Activated naive CD4-positive, alpha-beta T cell treated with anti-CD3 and anti-CD28 coated beads, Interleukin-2, amount 10 ng/mL, durations not matched to agents 7 days and 5 days (primary cell): ENCODE measurements at regions not wholly inside any gene's neighbourhood (a gene's known extent, or its start where the extent isn't known, plus 50 kb on each side); places are given as distances from the start of the nearest gene placed in this dataset.

Experiments
- CTCF ChIA-PET: fragments of 350-600 bp; sonication (Branson Sonifier 250); formaldehyde crosslinking; loops from one replicate; lab custom pipeline; 2021; ENCODE audit warnings: antibody characterized with exemption; lab: Charles Lee
- DNase-seq: peaks from one replicate; pipeline ENCODE4 v3.0.0-alpha.2; 2020
- H3K27ac Mint-ChIP-seq: one replicate; pipeline ENCODE4 v1.8.0; 2021; ENCODE audit warnings: mild to moderate bottlenecking, moderate library complexity, mixed read lengths
- H3K27me3 Mint-ChIP-seq: one replicate; pipeline ENCODE4 v1.8.0; 2021; ENCODE audit warnings: mild to moderate bottlenecking, mixed read lengths
- H3K36me3 Mint-ChIP-seq: one replicate; pipeline ENCODE4 v1.8.0; 2021; ENCODE audit warnings: mixed read lengths
- H3K4me1 Mint-ChIP-seq: one replicate; pipeline ENCODE4 v1.8.0; 2021; ENCODE audit warnings: mixed read lengths
- H3K4me3 Mint-ChIP-seq: one replicate; pipeline ENCODE4 v1.8.0; 2021; ENCODE audit warnings: mild to moderate bottlenecking, moderate library complexity, mixed read lengths
- H3K9me3 Mint-ChIP-seq: one replicate; pipeline ENCODE4 v1.8.0; 2021; ENCODE audit warnings: mixed read lengths

DNA sequence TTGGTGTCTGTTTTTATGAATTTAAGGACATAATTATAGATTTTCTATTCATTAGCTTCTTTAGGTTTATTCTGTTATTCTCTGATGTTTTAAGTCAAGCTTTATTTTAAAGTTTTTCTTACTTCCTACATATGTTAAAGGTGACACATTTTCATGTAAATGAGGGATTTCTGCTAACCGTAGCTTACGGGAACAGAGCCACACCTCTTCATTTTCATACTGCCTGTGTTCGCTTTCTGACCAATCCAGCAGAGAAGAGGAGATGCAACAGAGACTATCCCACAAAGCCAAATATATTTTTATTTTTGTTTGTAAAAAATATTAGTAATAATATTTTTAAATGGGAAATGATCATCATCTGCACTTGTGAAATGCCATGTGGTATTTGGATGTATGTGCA lies 774.1 kb downstream of the BRD1 start:
- Mint-ChIP-seq H3K4me1 (no peaks in the 10 kb centered on the region), H3K36me3 (no peaks in the 10 kb centered on the region), H3K9me3 (no peaks in the 10 kb centered on the region), H3K27me3 (no peaks in the 10 kb centered on the region), H3K27ac (no peak overlapping the region), H3K4me3 (no peak overlapping the region)
- CTCF ChIA-PET = no interaction called here
- DNase-seq = no peak

DNA sequence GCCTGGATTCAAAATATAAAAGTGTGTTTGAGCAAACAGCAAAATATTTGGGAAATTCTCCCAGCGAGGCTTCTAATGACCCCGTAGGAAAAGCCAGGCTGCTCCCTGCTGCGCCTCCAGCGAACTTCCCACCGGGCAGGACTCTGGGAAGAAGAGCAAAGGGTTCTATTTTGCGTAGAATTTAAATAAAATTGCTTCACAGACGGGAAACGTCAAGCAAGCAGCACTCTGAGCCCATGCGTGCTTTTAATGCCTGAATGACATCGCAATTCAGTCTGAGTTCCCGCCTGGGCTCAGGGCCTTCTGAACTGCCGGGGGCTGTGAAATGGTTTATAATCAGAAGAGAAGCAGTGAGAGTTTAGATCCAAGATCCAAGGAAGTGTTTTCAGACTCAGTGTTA lies 775.1 kb downstream of the BRD1 start:
- CTCF ChIA-PET = no interaction called here
- Mint-ChIP-seq H3K27ac (peak overlapping the region; percentile 52), H3K4me1 (no peaks in the 10 kb centered on the region), H3K36me3 (no peaks in the 10 kb centered on the region), H3K9me3 (no peaks in the 10 kb centered on the region), H3K27me3 (no peaks in the 10 kb centered on the region), H3K4me3 (no peak overlapping the region)
- DNase-seq = no peak

GRCh38 chr22:49052023-49052538 lies 775.6 kb downstream of the BRD1 start:
- H3K9me3 Mint-ChIP-seq = no peaks in the 10 kb centered on the region
- no peaks in the 10 kb centered on the region for H3K36me3 Mint-ChIP-seq
- no peak overlapping the region for H3K27ac Mint-ChIP-seq
- H3K4me1 Mint-ChIP-seq = no peaks in the 10 kb centered on the region
- no peaks in the 10 kb centered on the region for H3K27me3 Mint-ChIP-seq
- no peak for DNase-seq
- no peak overlapping the region for H3K4me3 Mint-ChIP-seq
- CTCF ChIA-PET = no interaction called here

- Mint-ChIP-seq H3K4me1 (no peaks in the 10 kb centered on the region), H3K27ac (no peak overlapping the region), H3K27me3 (peaks cover 5% of the 10 kb centered on the region), H3K4me3 (no peak overlapping the region), H3K9me3 (no peaks in the 10 kb centered on the region), H3K36me3 (no peaks in the 10 kb centered on the region)
- CTCF ChIA-PET = no interaction called here
- no peak for DNase-seq
Measured at GRCh38 chr22:49051491-49052022, 776.1 kb downstream of the BRD1 start.

GRCh38 chr22:49049691-49050090 lies 778.0 kb downstream of the BRD1 start:
- H3K9me3 Mint-ChIP-seq = no peaks in the 10 kb centered on the region
- H3K27me3 Mint-ChIP-seq = peaks cover 8% of the 10 kb centered on the region
- H3K4me3 Mint-ChIP-seq = no peak overlapping the region
- H3K27ac Mint-ChIP-seq = no peak overlapping the region
- no peak for DNase-seq
- H3K36me3 Mint-ChIP-seq = no peaks in the 10 kb centered on the region
- H3K4me1 Mint-ChIP-seq = no peaks in the 10 kb centered on the region
- CTCF ChIA-PET = no interaction called here

DNA sequence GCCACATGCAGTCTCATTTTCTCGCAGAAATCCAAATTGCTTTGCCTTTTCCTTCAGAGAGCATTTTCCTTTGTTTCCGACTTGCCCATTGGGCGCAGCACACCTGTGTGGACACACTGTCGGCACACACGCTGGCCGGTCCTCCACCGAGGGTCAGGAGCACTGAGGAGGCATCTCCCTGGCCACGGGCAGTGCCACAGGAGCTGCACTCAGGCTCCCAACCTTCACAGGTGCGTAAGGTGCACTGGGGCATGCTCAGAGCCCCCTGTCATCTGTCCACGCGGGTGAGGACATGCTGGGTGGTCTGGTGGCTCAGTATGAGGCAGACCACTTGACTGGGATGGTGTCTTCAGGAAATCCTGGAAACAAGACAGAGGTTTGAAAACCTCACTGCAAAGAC lies 779.1 kb downstream of the BRD1 start:
- no peak overlapping the region for H3K27ac Mint-ChIP-seq

GRCh38 chr22:49047447-49047846 lies 780.2 kb downstream of the BRD1 start:
- no peak overlapping the region for H3K4me3 Mint-ChIP-seq
- H3K27ac Mint-ChIP-seq = no peak overlapping the region
- H3K36me3 Mint-ChIP-seq = no peaks in the 10 kb centered on the region
- CTCF ChIA-PET = no interaction called here
- H3K4me1 Mint-ChIP-seq = no peaks in the 10 kb centered on the region
- H3K27me3 Mint-ChIP-seq = peaks cover 8% of the 10 kb centered on the region
- no peak for DNase-seq
- no peaks in the 10 kb centered on the region for H3K9me3 Mint-ChIP-seq

More for the DNA sequence above, 779.1 kb downstream of the BRD1 start:
- DNase-seq = no peak
- Mint-ChIP-seq H3K4me3 (no peak overlapping the region), H3K36me3 (no peaks in the 10 kb centered on the region), H3K4me1 (no peaks in the 10 kb centered on the region), H3K27me3 (peaks cover 8% of the 10 kb centered on the region), H3K9me3 (no peaks in the 10 kb centered on the region)
- CTCF ChIA-PET = no interaction called here

- Mint-ChIP-seq H3K27ac (no peak overlapping the region), H3K4me3 (no peak overlapping the region), H3K27me3 (peaks cover 8% of the 10 kb centered on the region), H3K4me1 (no peaks in the 10 kb centered on the region), H3K9me3 (no peaks in the 10 kb centered on the region), H3K36me3 (no peaks in the 10 kb centered on the region)
- CTCF ChIA-PET = interaction anchor here (1.0 kb wide), 1 partner anchor 677 kb away, joined by 3 read pairs; no protein-coding TSS in a partner anchor
- DNase-seq = peak; percentile 44
Measured at GRCh38 chr22:49046546-49047361, 780.9 kb downstream of the BRD1 start.

GRCh38 chr22:49046000-49046545 lies 781.6 kb downstream of the BRD1 start:
- no peaks in the 10 kb centered on the region for H3K9me3 Mint-ChIP-seq
- no peaks in the 10 kb centered on the region for H3K4me1 Mint-ChIP-seq
- no peak overlapping the region for H3K27ac Mint-ChIP-seq
- H3K4me3 Mint-ChIP-seq = no peak overlapping the region
- no peak for DNase-seq
- CTCF ChIA-PET = interaction anchor here (1.0 kb wide), 1 partner anchor 678 kb away, joined by 3 read pairs; no protein-coding TSS in a partner anchor
- no peaks in the 10 kb centered on the region for H3K36me3 Mint-ChIP-seq
- peaks cover 8% of the 10 kb centered on the region for H3K27me3 Mint-ChIP-seq

DNA sequence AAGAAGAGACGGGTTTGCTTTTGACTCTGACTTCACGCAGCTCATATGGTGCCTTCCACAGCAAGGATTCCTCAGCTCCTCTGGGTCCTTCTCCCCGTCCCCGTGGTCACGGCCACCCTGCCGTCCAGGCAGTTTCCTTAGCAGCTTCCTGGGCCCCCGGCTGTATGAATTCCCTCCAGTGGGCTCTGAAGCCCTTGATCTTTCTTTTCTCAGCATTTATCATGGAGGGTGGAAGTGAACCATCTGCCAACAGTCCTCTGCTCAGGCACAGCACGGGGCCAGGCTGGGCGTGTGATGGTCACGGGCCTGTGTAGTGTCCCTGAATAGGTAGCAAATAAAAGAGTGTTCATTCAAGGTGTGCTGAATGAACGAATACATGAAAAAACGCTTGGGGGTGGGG lies 782.4 kb downstream of the BRD1 start:
- DNase-seq = no peak
- CTCF ChIA-PET = no interaction called here
- Mint-ChIP-seq H3K4me1 (no peaks in the 10 kb centered on the region), H3K9me3 (no peaks in the 10 kb centered on the region), H3K4me3 (no peak overlapping the region), H3K27ac (no peak overlapping the region), H3K36me3 (no peaks in the 10 kb centered on the region), H3K27me3 (peaks cover 8% of the 10 kb centered on the region)

GRCh38 chr22:49044776-49045175 lies 782.9 kb downstream of the BRD1 start:
- Mint-ChIP-seq H3K4me1 (no peaks in the 10 kb centered on the region), H3K9me3 (no peaks in the 10 kb centered on the region), H3K36me3 (no peaks in the 10 kb centered on the region), H3K27ac (no peak overlapping the region), H3K27me3 (peaks cover 8% of the 10 kb centered on the region), H3K4me3 (no peak overlapping the region)
- DNase-seq = no peak
- CTCF ChIA-PET = no interaction called here

- CTCF ChIA-PET = no interaction called here
- H3K4me1 Mint-ChIP-seq = no peaks in the 10 kb centered on the region
- H3K9me3 Mint-ChIP-seq = no peaks in the 10 kb centered on the region
- peaks cover 8% of the 10 kb centered on the region for H3K27me3 Mint-ChIP-seq
- H3K36me3 Mint-ChIP-seq = no peaks in the 10 kb centered on the region
- no peak overlapping the region for H3K27ac Mint-ChIP-seq
- no peak overlapping the region for H3K4me3 Mint-ChIP-seq
- no peak for DNase-seq
Measured at GRCh38 chr22:49044091-49044490, 783.6 kb downstream of the BRD1 start.

GRCh38 chr22:49042877-49043859 lies 784.5 kb downstream of the BRD1 start:
- CTCF ChIA-PET = no interaction called here
- no peaks in the 10 kb centered on the region for H3K4me1 Mint-ChIP-seq
- no peaks in the 10 kb centered on the region for H3K9me3 Mint-ChIP-seq
- no peak overlapping the region for H3K4me3 Mint-ChIP-seq
- no peak overlapping the region for H3K27ac Mint-ChIP-seq
- DNase-seq = no peak
- peaks cover 8% of the 10 kb centered on the region for H3K27me3 Mint-ChIP-seq
- no peaks in the 10 kb centered on the region for H3K36me3 Mint-ChIP-seq

DNA sequence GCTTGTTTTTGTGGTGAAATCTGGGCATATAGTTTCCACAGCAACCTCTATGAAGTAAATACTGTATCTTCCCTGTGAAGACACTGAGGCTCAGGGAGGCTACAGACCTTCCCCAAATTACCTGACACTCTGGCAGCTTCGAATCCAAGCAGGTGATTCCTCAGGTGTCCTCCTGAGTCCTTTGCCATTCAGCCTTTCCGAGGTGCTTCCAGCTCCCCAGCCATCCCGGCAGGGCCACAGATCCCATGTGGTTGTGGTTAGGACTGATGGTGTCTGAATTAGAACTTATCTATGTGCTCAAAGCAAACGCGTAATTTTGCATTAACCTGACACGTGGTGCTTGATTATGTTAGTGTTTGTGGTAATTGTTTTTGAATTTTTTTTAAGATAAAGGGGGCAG lies 785.6 kb downstream of the BRD1 start:
- H3K9me3 Mint-ChIP-seq = no peaks in the 10 kb centered on the region
- CTCF ChIA-PET = no interaction called here
- H3K27ac Mint-ChIP-seq = no peak overlapping the region
- no peak overlapping the region for H3K4me3 Mint-ChIP-seq
- peaks cover 8% of the 10 kb centered on the region for H3K27me3 Mint-ChIP-seq
- DNase-seq = peak; percentile 1
- no peaks in the 10 kb centered on the region for H3K36me3 Mint-ChIP-seq
- no peaks in the 10 kb centered on the region for H3K4me1 Mint-ChIP-seq
